ENCODE measurements at regions not wholly inside any gene's neighbourhood (a gene's known extent, or its start where the extent isn't known, plus 50 kb on each side); places are given as distances from the start of the nearest gene placed in this dataset.
"Not testable (repeated sequence)": the region's sequence is repeated elsewhere in the genome, so short reads cannot be mapped to it uniquely, and the experiment has no call there.

- DNase-seq, result no peak
Measured at GRCh38 chr3:186453531-186453930, 90.6 kb downstream of the CRYGS start.

DNA sequence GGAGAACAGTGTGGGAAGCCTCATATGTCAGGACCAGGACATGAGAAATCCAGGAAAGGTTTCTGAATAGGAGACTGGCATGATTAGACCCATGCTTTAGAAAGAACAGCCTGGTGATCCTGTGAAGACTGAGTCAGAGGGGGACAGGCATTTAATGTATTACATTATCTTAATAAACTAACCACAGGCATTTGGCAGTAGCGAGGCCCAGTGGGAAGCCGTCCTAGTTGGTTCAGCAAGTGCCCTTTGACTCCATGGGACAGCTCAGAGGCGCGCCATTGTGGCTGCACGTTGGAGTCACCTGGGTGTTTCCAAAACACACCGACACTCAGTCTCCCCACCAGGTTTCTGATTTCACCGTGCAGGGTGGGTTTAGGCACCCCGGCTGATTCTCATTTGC, 90.5 kb upstream of the DGKG start:
- DNase-seq, result no peak

DNA sequence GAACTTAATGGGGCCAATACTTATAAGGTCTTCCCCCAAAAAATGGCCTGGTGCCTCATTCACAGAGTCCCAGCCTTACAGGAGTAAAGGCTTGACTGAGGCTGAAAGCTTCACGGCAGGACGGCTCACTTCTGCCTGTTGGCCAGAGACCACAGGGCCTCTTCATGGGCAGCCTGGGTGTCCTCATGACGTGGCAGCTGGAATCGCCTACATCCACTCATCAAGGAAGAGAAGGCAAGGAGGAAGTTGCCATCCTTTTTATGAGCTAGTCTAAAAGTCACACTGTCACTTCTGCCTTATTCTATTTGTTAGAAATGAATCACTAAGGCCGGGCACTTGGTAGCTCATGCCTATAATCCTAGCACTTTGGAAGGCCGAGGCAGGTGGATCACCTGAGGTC, 89.3 kb upstream of the DGKG start:
- no peak for DNase-seq

DNA sequence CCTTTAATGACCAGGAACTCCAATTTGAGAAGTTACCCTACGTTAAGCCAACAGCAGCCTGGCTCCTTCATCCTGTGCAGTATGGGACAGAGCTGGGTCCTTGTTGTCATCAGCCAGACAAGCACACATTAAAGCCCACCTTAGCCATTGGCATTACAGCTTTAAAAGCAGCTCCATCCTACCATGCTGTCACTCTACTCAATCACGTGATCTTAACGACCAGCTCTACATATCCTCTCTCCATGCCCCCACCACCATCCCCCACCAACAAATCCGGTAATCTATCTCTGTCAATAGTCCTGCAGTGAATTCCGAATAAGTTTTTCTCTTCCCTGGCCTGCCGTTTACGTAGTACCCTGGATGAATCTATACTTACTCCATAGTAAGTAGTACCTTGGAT, 82.9 kb upstream of the DGKG start:
- no peak for DNase-seq

GRCh38 chr3:186444288-186444687, 82.3 kb upstream of the DGKG start:
- DNase-seq, result no peak

DNA sequence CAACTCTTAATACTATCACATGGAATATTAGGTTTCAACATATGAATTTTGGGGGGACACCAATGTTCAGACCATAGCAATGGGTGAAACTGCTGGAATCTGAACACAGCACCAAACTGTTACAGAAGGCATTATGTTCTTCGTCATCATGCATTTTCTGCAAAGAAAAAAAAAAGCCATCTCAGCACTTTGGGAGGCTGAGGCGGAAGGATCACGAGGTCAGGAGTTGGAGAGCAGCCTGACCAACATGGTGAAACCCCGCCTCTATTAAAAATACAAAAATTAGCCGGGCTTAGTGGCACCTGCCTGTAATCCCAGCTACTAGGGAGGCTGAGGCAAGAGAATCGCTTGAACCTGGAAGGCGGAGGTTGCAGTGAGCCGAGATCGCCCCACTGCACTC, 80.9 kb upstream of the DGKG start:
- DNase-seq, result not testable (repeated sequence)

- no peak for DNase-seq
Measured at GRCh38 chr3:186442162-186442561, 80.1 kb upstream of the DGKG start.

GRCh38 chr3:186440891-186441290, 78.9 kb upstream of the DGKG start:
- no peak for DNase-seq

DNA sequence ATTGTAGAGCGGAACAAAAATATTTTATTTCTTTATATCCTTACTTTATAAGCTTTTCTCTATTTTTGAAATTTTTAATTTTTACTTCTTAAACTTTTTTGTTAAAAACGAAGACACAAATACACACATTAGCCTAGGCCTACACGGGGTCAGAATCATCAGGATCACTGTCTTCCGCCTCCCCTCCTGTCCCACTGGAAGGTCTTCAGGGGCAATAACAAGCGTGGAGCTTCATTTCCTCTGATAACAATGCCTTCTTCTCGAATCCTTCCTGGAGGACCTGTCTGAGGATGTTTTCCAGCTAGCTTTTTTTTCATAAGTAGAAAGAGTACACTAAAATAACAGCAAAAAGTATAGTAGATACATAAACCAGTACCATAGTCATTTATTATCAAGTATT, 77.7 kb upstream of the DGKG start:
- no peak for DNase-seq

- not testable (repeated sequence) for DNase-seq
Measured at GRCh38 chr3:186435332-186435731, 73.3 kb upstream of the DGKG start.

- DNase-seq, result no peak
Measured at GRCh38 chr3:186432944-186433732, 71.1 kb upstream of the DGKG start.

DNA sequence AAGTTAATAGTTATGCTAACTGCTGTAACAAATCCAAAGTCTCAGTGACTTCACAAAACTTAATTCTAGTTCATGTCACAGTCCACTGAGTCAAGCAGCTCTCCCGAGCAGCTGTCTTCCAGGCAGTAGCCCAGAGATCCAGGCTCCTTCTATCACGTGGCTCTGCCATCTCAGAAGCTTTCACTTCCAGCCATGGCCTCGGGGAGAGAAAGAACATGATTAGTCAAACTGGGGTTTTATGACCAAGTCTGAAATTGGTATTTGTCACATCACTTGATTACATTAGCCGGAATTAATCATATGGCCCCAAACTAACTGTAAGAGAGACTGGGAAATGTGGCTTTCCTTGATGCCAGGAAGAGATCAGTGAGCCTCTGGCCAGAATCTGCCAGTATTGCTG, 70.2 kb upstream of the DGKG start:
- DNase-seq, result no peak

DNA sequence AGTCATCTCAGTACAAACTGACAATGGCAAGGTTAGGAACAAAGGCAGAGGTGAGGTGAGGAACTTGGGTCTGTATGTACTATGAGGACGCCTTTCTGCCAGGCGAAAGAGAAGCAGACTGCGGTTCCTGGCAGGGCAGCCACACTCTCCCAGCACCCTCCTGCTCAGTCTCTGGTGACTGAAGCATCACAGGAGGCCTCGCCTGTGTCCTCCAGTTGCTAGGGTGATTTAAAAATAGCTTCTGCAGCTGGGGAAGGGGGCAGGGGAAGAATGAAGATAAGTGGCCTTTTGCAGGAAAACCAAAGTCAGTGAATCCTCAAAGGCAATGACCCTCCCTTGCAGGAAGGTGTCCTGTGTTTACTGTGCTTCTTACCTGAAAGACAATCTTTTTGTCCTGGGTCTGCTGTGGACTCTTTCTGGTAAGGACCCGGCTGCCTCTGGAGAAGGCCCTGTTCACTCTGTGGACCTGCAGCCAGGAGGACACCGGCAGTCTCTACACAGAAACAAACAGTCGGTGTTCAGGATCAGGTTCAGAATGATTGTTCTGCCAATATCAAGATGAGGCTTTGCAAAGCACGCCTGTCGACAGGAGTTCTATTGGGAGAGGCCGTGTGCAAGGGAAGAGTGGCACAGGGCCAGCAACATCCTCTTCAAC, 65.7 kb upstream of the DGKG start:
- DNase-seq, result no peak

DNA sequence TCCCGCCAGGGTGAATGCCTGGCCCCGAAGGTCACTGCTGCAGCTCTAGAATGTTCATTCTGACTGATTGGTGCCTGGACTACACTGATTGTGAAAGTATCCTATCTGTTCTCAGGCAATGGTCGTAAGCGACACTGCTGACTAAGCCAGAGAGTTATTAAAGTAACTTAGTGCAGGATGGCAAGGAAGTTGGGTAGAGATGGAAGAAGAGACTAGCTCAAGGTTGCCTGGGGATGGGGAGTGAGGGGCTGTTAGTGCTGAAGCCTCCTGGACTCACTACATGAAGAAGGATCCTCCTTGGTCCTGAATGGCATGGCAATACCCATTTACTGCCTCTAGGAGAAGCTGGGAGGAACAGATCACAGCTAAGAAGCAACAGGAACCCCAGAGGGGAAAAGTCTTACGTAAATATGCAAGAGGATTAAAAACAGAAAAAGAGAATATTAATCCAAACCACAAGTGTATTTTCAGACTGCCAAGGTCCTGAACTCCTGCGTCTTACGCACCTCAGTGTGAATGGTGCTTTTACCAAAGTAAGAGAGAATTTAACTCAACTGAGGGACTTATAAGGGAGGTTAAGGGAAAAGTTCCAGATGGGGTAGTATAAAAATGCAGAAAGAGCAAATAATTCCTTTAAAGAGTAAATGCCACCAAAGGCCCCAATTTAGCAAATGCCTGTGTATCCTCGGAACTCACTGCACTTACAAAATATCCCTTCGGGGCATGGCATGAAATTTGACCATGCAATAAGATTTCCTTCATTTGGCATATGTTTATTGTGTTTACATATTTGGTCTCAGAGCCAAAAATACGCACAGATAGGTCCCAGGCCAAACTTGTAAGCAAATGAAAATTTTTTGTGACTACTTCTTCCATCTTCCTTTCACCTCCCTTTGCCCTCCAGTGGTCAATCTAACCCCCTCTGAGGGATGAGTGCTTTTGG, 64.0 kb upstream of the DGKG start:
- no peak for DNase-seq

GRCh38 chr3:186421946-186422345, 59.9 kb upstream of the DGKG start:
- DNase-seq, result no peak

- DNase-seq, result no peak
Measured at GRCh38 chr3:186418671-186419145, 56.7 kb upstream of the DGKG start.

DNA sequence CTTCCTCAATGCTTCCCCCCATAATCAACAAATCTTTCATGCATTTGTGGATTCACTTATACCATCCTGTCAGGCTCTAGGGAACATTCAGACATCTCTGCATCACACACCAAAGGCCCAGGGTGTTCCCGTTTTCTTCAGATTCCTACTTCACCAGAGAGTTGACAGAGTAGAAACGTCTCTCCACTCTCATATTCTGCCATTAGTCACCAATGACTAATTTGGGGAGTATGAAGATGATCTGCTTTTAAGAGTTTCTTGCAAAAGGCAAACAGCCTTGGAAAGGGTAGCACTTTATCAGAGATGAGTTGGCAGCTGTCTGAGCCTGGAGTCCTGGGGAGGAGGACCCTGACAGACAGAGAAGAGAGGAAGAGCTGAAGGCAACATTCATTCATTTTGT, 55.8 kb upstream of the DGKG start:
- DNase-seq, result no peak

- no peak for DNase-seq
Measured at GRCh38 chr3:186414735-186415419, 52.8 kb upstream of the DGKG start.

GRCh38 chr3:186413615-186414415, 51.8 kb upstream of the DGKG start:
- DNase-seq, result peak; percentile 74

DNA sequence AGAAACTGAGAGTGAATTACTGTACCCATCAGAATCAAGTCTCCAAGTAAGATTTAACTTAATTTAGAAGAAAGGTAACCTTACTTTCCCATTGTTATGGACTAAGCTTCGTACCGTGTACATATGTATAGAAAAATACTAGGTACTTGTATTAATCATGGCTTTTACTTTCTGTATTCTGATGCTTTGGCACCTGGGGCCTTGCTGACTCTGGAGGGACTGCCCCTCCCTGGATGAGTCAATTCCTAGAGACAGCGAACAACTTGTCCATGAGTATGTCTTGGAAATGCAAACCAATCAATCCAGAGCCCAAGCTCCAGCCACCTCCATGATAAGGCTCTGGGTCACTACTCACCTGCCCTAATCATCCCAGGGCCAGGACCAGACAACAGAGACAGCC, 50.0 kb upstream of the DGKG start:
- DNase-seq, result no peak

Data from eye (tissue), 1 donor.